Activated T-cell treated with anti-CD3 and anti-CD28 coated beads, Interleukin-2, amount 50 U/mL, for 4 hours (primary cell): ENCODE measurements at regions not wholly inside any gene's neighbourhood (a gene's known extent, or its start where the extent isn't known, plus 50 kb on each side); places are given as distances from the start of the nearest gene placed in this dataset.

ENCODE experiments used
- ATAC-seq, 2 donors: fragments of 200-7000 bp; cut with Tn5 transposase; one replicate each; pipeline ENCODE4 v1.10.0; 2021
- DNase-seq: peaks from one replicate; pipeline ENCODE4 v3.0.0-alpha.2; 2020
- H3K27me3 Mint-ChIP-seq: one replicate; pipeline ENCODE4 v1.8.0; 2021; ENCODE audit warnings: low read depth, mixed read lengths
- H3K36me3 Mint-ChIP-seq: one replicate; pipeline ENCODE4 v1.8.0; 2022; ENCODE audit warnings: mixed read lengths; ENCODE audit not compliant: insufficient read depth
- H3K4me1 Mint-ChIP-seq: one replicate; pipeline ENCODE4 v1.8.0; 2021; ENCODE audit warnings: low read depth, mixed read lengths
- H3K4me3 Mint-ChIP-seq: one replicate; pipeline ENCODE4 v1.8.0; 2021; ENCODE audit warnings: mild to moderate bottlenecking, moderate library complexity, mixed read lengths
- H3K9me3 Mint-ChIP-seq: one replicate; pipeline ENCODE4 v1.8.0; 2021; ENCODE audit warnings: mixed read lengths

DNA sequence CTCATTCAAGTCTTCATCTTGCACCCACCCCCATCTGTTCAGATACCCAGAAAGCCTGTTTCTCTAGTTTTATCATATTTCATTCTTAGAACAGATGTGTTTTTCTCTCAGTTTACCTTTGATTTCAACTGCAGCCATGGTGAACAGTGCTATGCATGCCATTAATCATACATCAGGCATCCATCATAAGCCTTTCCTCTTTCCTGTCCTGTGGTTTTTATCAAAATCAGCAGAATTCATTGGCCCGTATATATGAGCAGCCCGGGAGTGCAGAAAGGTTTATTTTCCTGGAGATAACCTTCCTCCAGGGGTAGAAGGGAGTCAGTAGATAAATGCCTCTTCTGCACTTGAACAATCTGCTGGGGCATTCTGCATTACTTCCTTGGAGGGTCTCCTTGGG, 65.7 kb downstream of the IL21 start:
- DNase-seq, result no peak
- H3K27me3 Mint-ChIP-seq, result no peaks in the 10 kb centered on the region
- H3K4me1 Mint-ChIP-seq, result peaks cover 31% of the 10 kb centered on the region
- no peaks in the 10 kb centered on the region for H3K36me3 Mint-ChIP-seq
- H3K4me3 Mint-ChIP-seq, result no peak overlapping the region
- no peak for ATAC-seq
- peaks cover 3% of the 10 kb centered on the region for H3K9me3 Mint-ChIP-seq

DNA sequence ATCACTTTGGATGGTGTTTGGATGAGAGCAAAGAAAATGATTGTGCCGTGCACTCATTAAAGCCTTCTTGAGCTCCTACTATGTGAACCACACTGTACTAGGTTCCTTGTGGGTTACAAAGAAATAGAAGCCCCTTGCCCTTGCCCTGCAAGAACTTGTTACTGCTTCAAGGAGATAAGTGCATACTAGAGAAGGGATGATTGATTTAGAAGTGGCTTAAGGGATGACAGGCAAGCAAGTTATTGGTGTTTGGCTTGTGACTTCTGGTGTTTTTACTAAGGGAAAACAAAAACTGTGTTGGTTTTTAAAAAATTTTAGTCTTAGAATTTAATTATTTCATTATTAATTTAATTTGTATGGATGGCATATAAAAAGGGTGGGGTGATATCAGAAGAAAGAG, 67.4 kb downstream of the IL21 start:
- DNase-seq, result no peak
- H3K4me1 Mint-ChIP-seq, result peaks cover 42% of the 10 kb centered on the region
- no peaks in the 10 kb centered on the region for H3K27me3 Mint-ChIP-seq
- peak overlapping the region; percentile 52 for H3K4me3 Mint-ChIP-seq
- ATAC-seq, result no peak
- no peaks in the 10 kb centered on the region for H3K9me3 Mint-ChIP-seq
- H3K36me3 Mint-ChIP-seq, result no peaks in the 10 kb centered on the region

DNA sequence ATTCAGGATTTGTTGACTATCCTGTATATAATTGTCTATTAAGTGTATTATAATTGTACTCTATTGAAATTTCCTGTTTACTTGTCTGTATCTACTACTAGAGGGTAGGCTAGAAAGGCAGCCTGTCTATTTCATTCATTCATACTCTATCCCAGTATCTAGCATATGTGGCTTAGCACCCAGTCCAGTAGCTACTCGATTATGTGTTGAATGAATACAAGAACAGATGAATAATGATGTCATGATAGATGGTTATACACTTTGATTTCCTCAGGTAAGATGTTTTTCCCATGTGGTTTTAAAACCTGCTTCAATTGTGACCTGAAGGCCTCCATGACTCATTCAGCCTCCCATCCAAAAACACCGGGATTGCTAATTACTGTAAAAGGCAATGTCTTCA, 68.0 kb downstream of the IL21 start:
- ATAC-seq (peak; percentile 53 to 55), DNase-seq (no peak)
- H3K27me3 Mint-ChIP-seq, result no peaks in the 10 kb centered on the region
- H3K9me3 Mint-ChIP-seq, result no peaks in the 10 kb centered on the region
- H3K4me1 Mint-ChIP-seq, result peaks cover 44% of the 10 kb centered on the region
- no peaks in the 10 kb centered on the region for H3K36me3 Mint-ChIP-seq
- H3K4me3 Mint-ChIP-seq, result peak overlapping the region; percentile 52

- Mint-ChIP-seq H3K4me1 (peaks cover 58% of the 10 kb centered on the region), H3K9me3 (no peaks in the 10 kb centered on the region), H3K4me3 (peak overlapping the region; percentile 55), H3K36me3 (no peaks in the 10 kb centered on the region), H3K27me3 (no peaks in the 10 kb centered on the region)
- DNase-seq, result no peak
- ATAC-seq, result no peak
Measured at GRCh38 chr4:122548886-122549630, 71.8 kb downstream of the IL21 start.

DNA sequence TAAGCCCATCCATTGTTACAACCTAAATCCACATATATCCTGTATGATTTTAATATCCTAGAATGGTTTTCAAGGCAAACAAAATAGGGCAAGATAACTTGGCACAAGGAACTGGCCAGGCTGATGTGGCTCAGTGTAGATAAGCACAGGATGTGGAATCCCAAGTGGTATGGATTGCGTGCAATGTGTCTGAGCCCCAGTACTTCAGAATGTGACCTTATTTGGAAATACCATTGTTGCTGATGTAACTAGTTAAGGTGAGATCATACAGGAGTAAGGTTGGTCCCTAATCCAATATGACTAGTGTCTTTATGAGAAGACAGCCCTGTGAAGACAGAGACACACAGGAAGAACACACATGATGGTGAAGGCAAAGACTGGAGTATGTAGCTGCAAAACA, 72.4 kb downstream of the IL21 start:
- ATAC-seq (peak; percentile 17 to 45), DNase-seq (no peak)
- Mint-ChIP-seq H3K27me3 (no peaks in the 10 kb centered on the region), H3K9me3 (no peaks in the 10 kb centered on the region), H3K36me3 (no peaks in the 10 kb centered on the region), H3K4me3 (peak overlapping the region; percentile 55), H3K4me1 (peaks cover 59% of the 10 kb centered on the region)

DNA sequence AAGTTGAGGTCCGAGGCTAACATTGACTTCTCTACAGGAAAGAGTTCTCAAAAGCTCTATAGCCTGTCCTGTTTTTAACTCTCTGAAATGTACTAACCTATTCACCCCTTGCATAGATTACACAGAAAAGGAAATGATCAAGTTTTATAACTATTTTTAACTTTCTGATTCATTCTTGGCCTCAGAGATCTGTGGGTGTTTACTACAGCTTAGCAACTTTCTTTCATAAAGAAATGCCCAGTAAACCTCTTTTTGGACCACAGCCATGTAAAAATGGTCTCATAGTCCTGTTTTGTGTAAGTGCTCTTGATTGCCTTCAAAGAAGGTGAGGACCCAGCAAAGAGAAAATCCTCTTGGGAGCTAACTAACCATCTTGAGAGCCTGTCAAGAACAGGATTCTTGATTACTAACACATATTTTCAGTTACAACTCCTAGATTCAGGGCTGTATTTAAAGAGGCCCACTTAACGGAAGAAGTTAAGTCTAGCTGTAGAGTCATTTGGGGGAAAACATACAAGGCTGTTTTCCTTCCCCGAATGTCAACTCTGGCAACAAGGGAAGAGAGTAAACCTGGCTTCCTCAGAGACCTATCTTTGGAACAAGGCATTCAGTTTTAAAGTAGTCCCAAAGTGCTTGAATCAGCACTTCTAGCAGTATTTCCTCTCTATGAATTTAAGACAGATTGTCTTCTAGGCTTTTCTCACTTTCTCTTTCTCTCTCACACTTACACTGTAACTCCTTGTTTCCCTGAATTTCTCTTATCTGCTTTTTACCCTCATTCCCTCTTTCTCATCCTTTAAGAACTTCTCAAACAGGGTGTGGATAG, 78.2 kb downstream of the IL21 start:
- no peaks in the 10 kb centered on the region for H3K36me3 Mint-ChIP-seq
- peak overlapping the region; percentile 69 for H3K4me3 Mint-ChIP-seq
- ATAC-seq, result peak; percentile 65 to 74
- no peak for DNase-seq
- H3K9me3 Mint-ChIP-seq, result no peaks in the 10 kb centered on the region
- H3K4me1 Mint-ChIP-seq, result peaks cover 81% of the 10 kb centered on the region
- H3K27me3 Mint-ChIP-seq, result no peaks in the 10 kb centered on the region

- ATAC-seq, result no peak
- H3K4me1 Mint-ChIP-seq, result peaks cover 82% of the 10 kb centered on the region
- H3K36me3 Mint-ChIP-seq, result no peaks in the 10 kb centered on the region
- DNase-seq, result no peak
- H3K4me3 Mint-ChIP-seq, result peak overlapping the region; percentile 69
- H3K9me3 Mint-ChIP-seq, result no peaks in the 10 kb centered on the region
- H3K27me3 Mint-ChIP-seq, result no peaks in the 10 kb centered on the region
Measured at GRCh38 chr4:122541996-122542395, 78.9 kb downstream of the IL21 start.

DNA sequence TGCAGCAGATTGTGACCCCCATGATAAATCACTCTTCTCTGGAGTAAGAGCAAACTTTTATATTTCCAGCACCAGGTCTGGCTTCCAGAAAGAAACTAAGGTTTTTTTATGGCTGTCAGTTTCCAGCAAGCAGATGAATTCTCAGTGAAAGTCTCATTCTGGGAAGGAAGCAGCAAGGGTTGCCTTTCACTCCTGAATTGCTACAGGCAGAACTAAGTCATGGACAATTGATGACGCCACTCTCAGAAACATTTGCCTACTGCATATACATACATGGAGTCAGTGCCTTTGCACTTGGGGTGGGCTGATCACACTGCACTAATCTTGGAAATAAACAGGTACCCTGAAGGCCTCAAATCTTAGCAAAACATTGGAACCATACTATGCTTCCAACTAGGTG, 80.0 kb downstream of the IL21 start:
- Mint-ChIP-seq H3K4me3 (peak overlapping the region; percentile 69), H3K27me3 (no peaks in the 10 kb centered on the region), H3K4me1 (peaks cover 79% of the 10 kb centered on the region), H3K36me3 (no peaks in the 10 kb centered on the region), H3K9me3 (no peaks in the 10 kb centered on the region)
- ATAC-seq (no peak), DNase-seq (no peak)

DNA sequence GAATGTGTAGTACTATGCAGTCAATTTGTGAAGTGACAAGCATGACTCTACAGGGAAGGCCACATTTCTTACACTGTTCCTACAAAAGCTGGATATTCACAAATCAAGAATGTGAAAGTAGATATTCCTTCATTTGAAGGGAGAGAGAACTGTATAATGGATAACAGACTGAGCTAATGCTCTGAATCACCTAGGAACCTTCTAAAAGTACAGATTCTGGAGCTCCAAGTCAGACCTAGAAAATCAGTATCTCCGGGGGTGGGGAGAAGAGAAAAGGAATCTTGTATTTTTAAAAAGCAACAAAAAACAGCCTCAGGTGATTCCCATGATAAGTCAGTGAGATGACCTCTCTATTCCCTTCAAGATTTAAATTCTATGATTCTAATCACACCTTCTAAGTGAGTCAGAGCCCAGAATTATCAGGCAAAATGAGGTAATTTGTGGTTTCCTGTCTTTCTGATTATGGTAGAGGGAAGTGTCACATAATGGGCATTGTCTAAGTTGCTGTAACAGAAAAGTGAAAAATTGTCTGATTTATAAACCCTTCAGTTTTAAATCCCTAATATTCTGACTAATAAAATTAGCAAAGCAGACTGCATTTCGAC, 80.9 kb downstream of the IL21 start:
- DNase-seq (no peak), ATAC-seq (peak; percentile 73 to 74)
- Mint-ChIP-seq H3K9me3 (peaks cover 6% of the 10 kb centered on the region), H3K4me3 (peak overlapping the region; percentile 63), H3K4me1 (peaks cover 83% of the 10 kb centered on the region), H3K27me3 (no peaks in the 10 kb centered on the region), H3K36me3 (no peaks in the 10 kb centered on the region)

GRCh38 chr4:122537388-122538135, 81.0 kb upstream of the IL2 start:
- Mint-ChIP-seq H3K27me3 (no peaks in the 10 kb centered on the region), H3K36me3 (peaks cover 3% of the 10 kb centered on the region), H3K4me1 (peaks cover 79% of the 10 kb centered on the region), H3K4me3 (peak overlapping the region; percentile 35), H3K9me3 (peaks cover 11% of the 10 kb centered on the region)
- ATAC-seq (no peak), DNase-seq (no peak)

DNA sequence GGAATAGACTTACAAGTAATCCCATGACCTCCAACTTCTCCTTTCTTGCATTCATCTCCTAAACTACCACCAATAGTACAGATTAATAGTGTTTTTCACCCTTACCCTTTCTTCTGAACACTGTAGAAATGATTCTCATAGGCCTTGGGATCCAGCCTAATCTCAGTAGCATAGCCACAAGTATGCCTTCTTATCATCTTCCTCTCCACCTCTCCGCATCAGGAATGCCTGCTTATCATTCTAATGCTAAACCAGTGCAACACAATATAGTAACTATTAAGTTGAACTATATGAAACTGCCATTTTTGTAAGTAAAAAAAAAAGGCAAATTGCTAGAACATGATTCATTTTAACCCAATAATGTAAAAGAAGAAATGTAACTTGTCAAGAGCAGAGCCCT, 79.5 kb upstream of the IL2 start:
- Mint-ChIP-seq H3K27me3 (no peaks in the 10 kb centered on the region), H3K9me3 (peaks cover 11% of the 10 kb centered on the region), H3K36me3 (peaks cover 3% of the 10 kb centered on the region), H3K4me1 (peaks cover 70% of the 10 kb centered on the region), H3K4me3 (peak overlapping the region; percentile 3)
- DNase-seq (no peak), ATAC-seq (no peak)

DNA sequence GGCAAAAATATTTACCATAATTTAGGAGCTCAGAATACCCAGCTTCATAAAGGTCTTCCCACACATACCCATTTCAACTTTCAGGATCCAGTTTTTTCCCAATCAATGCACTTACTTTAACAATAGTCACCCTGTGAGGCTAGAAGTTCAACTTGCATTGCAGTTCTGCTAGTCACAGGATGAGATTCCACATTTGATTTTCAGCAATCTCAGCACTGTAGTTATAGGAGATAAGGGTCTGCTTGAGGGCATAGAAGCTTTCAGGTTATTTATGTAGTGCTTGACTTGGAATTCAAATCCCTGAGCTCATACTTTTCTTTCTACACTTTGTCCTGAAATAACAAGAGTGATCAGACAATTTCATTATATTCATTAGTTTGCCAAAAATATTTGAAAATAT, 78.3 kb upstream of the IL2 start:
- no peak for ATAC-seq
- Mint-ChIP-seq H3K9me3 (peaks cover 11% of the 10 kb centered on the region), H3K4me3 (no peak overlapping the region), H3K4me1 (peaks cover 58% of the 10 kb centered on the region), H3K27me3 (no peaks in the 10 kb centered on the region), H3K36me3 (peaks cover 3% of the 10 kb centered on the region)
- DNase-seq, result no peak

DNA sequence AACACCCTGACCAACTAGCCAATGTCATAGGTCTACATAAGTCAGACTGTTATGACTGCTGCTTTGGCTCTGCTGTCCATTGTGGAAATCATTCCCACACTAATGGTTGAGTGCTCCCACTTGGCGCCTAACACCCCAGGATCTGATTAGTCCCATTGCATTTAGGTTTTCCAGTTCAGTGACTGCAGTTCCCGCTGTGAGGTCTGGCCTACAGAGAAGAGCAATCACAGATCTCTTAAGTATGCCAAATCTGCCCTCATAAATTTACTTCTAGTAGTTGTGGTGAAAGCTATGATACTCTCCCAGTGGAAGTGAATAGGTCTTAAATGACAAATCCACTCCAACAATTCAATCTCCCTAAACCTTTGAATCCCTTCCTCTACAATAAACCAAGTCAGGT, 77.3 kb upstream of the IL2 start:
- Mint-ChIP-seq H3K27me3 (no peaks in the 10 kb centered on the region), H3K36me3 (peaks cover 3% of the 10 kb centered on the region), H3K4me3 (no peak overlapping the region), H3K9me3 (peaks cover 11% of the 10 kb centered on the region), H3K4me1 (peaks cover 49% of the 10 kb centered on the region)
- ATAC-seq (no peak), DNase-seq (no peak)

- Mint-ChIP-seq H3K4me1 (peaks cover 40% of the 10 kb centered on the region), H3K9me3 (peaks cover 11% of the 10 kb centered on the region), H3K4me3 (no peak overlapping the region), H3K27me3 (no peaks in the 10 kb centered on the region), H3K36me3 (peaks cover 3% of the 10 kb centered on the region)
- ATAC-seq (no peak), DNase-seq (no peak)
Measured at GRCh38 chr4:122532766-122533165, 76.2 kb upstream of the IL2 start.
